ENCODE measurements at regions not wholly inside any gene's neighbourhood (a gene's known extent, or its start where the extent isn't known, plus 50 kb on each side); places are given as distances from the start of the nearest gene placed in this dataset.
"Not testable (repeated sequence)": the region's sequence is repeated elsewhere in the genome, so short reads cannot be mapped to it uniquely, and the experiment has no call there.

DNA sequence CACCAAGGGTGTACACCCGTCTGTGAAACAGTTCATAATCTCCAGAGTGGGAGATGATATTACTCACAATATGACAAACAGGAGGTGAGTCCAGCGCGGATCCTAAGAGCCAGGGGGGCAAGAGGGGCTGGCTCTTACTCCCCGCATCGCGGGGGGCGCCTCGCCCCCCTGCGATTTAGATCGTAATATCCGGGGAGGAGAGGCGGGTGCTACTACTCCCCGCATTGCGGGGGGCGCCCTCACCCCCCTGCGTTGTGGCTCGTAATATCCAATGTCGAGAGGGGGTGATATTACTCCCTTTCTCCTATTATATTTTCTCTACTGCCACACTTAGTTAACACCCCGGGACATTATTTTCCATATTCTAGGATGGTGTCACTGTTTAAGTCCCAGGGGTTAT is 131.9 kb downstream of the ADRA2C start:
- H3K27ac ChIP-seq: no peak overlapping the region
- TF ChIP-seq ZFX (IDR thresholded peaks at IDR 0.05; ENCODE audit: borderline replicate concordance): no peak
- TF ChIP-seq, protein P1, sequence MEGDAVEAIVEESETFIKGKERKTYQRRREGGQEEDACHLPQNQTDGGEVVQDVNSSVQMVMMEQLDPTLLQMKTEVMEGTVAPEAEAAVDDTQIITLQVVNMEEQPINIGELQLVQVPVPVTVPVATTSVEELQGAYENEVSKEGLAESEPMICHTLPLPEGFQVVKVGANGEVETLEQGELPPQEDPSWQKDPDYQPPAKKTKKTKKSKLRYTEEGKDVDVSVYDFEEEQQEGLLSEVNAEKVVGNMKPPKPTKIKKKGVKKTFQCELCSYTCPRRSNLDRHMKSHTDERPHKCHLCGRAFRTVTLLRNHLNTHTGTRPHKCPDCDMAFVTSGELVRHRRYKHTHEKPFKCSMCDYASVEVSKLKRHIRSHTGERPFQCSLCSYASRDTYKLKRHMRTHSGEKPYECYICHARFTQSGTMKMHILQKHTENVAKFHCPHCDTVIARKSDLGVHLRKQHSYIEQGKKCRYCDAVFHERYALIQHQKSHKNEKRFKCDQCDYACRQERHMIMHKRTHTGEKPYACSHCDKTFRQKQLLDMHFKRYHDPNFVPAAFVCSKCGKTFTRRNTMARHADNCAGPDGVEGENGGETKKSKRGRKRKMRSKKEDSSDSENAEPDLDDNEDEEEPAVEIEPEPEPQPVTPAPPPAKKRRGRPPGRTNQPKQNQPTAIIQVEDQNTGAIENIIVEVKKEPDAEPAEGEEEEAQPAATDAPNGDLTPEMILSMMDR (IDR thresholded peaks at IDR 0.05): no peak

DNA sequence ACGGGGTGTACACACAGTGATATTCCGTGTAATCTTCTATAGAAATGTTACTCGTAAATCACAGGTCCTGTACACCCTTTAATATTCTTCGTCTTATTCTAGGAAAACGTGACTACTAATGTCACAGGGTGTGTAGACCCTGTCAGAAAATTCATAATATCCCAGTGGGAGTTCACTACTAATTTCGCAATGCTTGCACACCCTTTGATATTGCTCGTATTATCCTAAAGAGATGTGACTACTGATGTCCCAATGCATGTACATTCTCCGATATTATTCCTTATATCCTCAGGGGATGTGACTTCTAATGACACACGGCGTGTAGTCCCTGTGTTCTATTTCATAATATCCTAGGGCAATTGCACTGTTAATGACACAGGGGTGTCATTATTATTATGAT is 132.7 kb downstream of the ADRA2C start:
- not testable (repeated sequence) for H3K27ac ChIP-seq

DNA sequence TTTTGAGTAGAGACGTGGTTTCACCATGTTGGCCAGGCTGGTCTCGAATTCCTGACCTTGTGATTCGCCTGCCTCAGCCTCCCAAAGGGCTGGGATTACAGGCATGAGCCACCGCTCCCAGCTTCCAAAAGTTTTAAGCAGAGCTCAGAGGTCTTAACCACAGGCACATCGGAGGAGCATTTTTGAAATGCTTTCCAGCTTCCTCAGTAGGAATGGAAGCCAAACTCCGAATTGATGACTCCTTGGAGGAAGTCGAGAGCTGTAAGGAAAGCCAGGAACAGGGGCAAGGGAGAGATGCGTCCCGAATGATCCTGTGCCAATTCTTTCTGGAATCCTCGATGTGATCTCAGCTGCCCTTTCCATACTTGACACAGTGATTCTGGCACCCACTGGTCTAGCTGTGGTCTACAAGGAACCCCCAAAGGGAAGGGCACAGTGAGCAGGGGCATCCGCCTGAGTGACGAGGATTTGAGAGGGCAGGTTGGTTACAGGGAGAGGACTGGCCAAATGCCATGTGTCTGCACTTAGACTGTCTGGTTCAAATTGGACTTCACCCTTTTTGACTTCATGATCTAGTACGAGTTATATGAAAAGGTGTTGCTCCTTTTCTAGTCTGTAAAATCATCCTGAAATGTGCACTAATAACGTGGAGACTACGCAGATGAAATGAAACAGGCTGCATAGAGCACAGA is 138.2 kb downstream of the ADRA2C start:
- H3K27ac ChIP-seq: not testable (repeated sequence)

DNA sequence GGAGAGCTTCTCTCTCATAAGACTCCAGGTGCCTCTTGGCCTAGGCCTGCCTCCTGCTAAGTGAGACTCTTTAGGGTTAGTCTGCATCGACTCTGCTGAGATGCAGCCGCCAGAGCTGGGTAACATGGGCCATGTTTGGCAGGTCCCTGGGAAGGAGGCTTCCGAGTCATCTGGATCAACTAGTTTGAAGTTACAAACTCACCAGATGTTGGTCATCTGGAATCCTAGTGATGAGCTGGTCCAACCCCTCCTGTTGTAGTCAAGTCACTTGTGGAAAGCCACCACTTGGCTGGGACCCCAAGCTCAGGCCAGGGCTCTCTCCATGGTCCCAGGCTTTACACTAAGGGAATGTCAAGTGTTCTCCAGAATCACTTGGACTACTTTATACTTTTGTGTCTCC is 143.4 kb downstream of the ADRA2C start:
- not testable (repeated sequence) for H3K27ac ChIP-seq

DNA sequence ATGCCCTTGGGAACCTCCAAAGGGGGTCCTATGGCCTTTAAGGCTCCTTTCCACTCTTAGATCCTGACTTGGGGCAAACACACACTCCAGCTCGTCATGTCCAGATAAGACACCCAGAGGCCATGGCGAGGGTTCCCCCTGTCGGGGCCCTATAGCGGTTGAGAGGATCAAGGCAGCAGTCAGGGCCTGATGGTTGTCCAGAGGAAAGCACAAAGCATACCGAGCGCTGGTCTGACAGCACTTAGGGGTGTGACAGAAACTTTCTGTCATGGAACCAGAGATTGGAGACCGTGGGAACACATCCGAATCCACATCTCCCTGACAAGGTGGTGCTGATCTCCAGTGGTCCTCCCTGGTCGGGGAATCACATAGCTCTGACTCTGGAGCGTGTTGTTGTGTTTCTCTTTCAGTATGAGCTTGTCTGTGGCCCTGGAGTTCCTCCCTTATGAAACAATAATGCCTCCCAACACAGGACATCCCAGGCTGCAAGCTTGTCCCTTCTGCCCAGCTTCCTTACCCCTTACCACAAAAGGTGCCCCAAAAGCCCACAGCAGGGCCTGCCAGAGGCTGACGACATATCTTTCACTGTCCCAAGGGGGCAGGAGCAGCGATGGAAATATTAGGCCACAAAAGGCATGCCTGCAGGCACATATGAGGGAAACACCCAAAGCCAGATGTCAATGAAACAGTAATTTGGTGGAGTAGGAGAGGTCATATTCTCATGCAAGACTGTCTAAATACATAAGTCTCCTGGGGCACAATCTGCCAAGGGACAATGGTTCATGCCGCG is 144.2 kb downstream of the ADRA2C start:
- H3K27ac ChIP-seq: not testable (repeated sequence)

DNA sequence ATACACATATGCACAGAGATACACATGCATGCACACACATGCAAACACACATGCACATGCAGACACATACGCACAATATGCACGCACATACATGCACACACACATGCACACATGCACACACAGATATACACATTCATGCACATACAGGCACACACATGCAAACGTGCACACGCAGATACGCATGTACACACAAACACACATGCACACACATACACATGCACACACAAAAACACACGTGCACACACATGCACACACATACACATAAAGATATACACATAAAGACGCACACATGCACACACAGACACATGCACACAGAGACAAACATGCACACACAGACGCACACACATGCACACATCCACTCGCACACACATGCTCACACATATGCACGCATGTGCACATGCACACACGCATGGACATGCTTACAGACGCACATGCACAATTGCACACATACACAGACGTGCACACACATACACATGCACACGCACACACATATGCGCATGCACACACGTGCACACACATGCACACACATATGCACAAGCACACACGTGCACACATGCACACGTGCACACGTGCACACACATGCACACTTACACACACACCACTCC is 145.2 kb downstream of the ADRA2C start:
- H3K27ac ChIP-seq: no peak overlapping the region
- TF ChIP-seq ZFX (IDR thresholded peaks at IDR 0.05; ENCODE audit: borderline replicate concordance): no peak
- TF ChIP-seq, protein P1 (IDR thresholded peaks at IDR 0.05): no peak

DNA sequence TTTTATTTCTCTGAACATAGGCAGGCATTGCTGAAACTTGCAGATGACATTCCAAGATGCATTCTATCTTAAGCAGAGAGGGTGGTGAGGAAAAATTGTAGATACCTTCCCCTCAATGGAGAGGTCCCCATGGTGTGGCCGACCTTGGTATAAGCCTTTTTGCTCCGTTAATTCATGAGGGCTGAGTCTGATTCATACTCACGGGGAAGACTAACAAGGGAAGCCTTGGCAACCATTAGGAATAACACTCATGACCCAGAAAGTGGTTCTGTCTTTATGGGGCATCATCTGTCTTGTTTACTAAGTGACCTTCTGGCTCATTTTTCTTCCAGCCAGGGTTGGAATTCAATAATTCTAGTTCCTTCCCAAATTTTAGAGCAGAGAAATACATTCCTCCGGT is 148.3 kb downstream of the ADRA2C start:
- not testable (repeated sequence) for H3K27ac ChIP-seq

DNA sequence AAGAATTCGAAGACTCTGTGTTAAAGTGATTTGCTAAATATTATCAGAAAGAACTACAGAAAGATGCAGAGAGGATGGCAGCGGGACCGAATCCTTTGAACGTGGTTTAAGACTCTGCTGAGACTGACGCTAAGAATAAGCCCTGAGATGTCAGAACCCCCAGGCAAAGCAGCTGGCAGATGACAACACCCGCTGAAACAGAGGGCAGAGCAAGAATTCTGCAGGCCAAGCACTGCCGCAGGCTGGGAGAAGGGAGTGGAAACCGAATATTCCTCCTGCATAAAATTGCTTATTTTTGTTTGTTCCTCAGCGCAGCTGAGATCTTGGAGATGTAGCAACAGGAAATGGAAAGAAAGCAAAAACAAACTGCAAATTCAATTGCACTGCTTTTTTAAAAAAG is 153.3 kb downstream of the ADRA2C start:
- not testable (repeated sequence) for H3K27ac ChIP-seq

DNA sequence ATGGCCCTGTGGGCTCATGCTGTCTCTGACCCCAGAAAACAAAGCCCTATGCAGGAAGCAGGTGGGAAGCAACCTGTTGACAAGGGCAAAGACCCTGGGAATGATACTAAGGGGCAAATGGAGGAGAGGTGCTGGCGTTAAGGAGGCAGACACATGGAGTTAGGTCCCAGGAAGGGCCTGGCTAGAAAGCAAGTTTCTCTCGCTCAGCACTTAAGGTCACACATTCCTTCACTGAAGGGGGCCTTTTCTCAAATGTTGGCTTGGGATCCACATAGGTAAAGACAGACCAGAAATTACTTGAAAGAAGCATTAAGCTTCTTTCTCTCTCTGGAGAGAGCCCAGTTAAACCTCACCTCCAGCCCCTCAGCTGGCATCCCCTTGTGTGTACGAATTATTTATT is 155.7 kb downstream of the ADRA2C start:
- H3K27ac ChIP-seq: not testable (repeated sequence)

DNA sequence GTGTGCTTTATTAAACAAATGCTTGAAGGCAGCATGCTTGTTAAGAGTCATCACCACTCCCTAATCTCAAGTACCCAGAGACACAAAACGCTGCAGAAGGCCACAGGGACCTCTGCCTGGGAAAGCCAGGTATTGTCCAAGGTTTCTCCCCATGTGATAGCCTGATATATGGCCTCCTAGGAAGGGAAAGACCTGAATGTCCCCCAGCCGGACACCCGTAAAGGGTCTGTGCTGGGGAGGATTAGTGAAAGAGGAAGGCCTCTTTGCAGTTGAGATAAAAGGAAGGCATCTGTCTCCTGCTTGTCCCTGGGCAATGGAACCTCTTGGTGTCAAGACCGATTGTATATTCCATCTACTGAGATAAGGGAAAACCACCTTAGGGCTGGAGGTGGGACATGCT is 159.7 kb downstream of the ADRA2C start:
- H3K27ac ChIP-seq: not testable (repeated sequence)

DNA sequence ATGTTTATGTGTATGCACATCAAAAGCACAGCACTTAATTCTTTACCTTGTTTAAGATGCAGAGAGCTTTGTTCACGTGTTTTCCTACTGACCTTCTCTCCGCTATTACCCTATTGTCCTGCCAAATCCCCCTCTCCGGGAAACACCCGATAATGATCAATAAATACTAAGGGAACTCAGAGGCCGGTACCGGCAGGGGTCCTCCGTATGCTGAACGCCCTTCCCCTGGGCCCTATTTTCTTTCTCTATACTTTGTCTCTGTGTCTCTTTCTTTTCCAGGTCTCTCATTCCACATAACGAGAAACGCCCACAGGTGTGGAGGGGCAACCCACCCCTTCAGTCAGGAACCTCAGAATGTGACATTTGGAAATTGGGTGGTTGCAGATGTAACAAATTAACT is 160.1 kb downstream of the ADRA2C start:
- H3K27ac ChIP-seq: not testable (repeated sequence)

DNA sequence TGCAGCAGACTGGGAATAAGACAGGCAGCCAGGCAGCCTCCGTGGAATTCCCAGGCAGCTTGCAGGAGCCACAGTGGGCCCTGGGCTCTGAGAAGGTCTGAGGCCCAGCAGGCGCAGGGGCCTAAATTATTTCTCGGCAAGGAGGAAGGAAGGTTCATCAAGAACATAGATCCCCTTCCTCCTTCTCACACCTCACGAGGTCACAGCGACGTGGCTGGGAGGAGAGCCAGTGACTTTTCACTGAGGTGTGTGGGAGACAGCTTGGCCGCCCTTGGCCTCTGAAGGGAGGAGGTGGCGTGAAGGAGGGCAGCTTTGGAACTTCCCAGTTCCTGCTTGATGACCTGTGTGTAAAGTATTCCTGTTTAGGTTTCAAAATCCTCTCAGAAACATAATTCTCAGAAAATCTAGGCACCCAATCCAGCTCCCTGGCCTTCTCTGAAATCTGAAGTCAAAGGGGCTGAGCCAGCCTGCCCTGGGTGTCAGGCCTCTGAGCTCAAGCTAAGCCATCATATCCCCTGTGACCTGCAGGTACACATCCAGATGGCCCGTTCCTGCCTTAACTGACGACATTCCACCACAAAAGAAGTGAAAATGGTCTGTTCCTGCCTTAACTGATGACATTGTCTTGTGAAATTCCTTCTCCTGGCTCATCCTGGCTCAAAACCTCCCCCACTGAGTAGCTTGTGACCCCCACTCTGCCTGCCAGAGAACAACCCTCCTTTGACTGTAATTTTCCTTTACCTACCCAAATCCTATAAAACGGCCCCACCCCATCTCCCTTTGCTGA is 161.0 kb downstream of the ADRA2C start:
- H3K27ac ChIP-seq: not testable (repeated sequence)

DNA sequence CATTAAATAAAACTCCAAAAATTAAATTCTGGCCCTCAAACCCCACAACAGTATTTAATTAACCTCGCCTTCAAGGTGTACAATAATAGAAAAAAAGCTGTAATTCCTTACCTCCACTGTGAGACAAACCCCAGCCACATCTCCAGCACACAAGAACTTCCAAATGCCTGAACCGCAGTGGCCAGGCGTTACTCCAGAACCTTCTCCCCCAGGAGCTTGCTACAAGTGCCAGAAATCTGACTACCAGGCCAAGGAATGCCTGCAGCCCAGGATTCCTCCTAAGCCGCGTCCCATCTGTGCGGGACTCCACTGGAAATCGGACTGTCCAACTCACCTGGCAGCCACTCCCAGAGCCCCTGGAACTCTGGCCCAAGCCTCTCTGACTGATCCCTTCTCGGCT is 163.2 kb downstream of the ADRA2C start:
- not testable (repeated sequence) for H3K27ac ChIP-seq

DNA sequence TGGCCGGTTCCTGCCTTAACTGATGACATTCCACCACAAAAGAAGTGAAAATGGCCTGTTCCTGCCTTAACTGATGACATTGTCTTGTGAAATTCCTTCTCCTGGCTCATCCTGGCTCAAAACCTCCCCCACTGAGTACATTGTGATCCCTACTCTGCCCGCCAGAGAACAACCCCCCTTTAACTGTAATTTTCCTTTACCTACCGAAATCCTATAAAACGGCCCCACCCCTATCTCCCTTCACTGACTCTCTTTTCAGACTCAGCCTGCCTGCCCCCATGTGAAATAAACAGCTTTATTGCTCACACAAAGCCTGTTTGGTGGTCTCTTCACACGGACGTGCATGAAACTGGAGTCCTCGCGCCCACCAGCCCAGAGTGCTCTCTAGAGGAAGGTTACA is 166.5 kb downstream of the ADRA2C start:
- H3K27ac ChIP-seq: not testable (repeated sequence)

DNA sequence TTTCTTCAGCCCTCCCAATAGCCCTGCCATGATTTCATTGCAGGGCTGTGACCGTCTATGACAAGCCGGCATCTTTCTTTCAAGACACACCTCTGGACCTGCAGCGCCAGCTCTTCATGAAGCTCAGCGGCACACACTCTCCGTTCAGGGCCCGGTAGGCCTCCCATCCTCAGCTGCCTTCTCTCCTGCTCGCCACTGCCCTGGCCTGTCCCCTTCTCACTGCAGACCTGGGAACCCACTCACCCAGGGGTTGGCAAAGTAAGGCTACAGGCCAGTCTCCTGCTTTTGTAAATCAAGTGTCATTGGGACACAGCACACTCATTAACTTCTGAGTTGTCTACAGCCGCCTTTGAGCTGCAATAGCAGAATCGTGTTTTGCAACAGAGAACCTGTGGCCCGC is 169.2 kb downstream of the ADRA2C start:
- H3K27ac ChIP-seq: not testable (repeated sequence)

Measured in 22Rv1 (cell line).